Tibial nerve (tissue), 4 donors: ENCODE measurements at regions not wholly inside any gene's neighbourhood (a gene's known extent, or its start where the extent isn't known, plus 50 kb on each side); places are given as distances from the start of the nearest gene placed in this dataset.
"Not testable (repeated sequence)": the region's sequence is repeated elsewhere in the genome, so short reads cannot be mapped to it uniquely, and the experiment has no call there.

Experiments
- EP300 ChIP-seq, 2 donors: sonication (generic); formaldehyde crosslinking; IDR thresholded peaks; one replicate each; pipeline ENCODE4 v1.6.1; 2017; ENCODE audit warnings: antibody characterized with exemption in 2 of 2, mild to moderate bottlenecking in 1 of 2
- POLR2A ChIP-seq, 2 donors: fragments of 450-650 bp; IDR thresholded peaks; one replicate each; pipeline ENCODE4 v1.6.1; 2017; ENCODE audit warnings: antibody characterized with exemption in 2 of 2, mild to moderate bottlenecking in 2 of 2, moderate library complexity in 2 of 2
- TF ChIP-seq, protein P1 (sequence below), 5 experiments: fragments of 200-600 bp in 3 of 5; fragments of 450-650 bp in 2 of 5; sonication (generic) in 3 of 5; IDR thresholded peaks; one replicate each; pipeline ENCODE4 v1.5.1; 2016 to 2019; ENCODE audit warnings: antibody characterized with exemption in 5 of 5, mild to moderate bottlenecking in 3 of 5, moderate library complexity in 2 of 5

GRCh38 chr7:45335024-45335423 lies 177.4 kb downstream of the RAMP3 start:
- not testable (repeated sequence) for TF ChIP-seq EP300, POLR2A (IDR thresholded peaks at IDR 0.05)
- TF ChIP-seq, protein P1, sequence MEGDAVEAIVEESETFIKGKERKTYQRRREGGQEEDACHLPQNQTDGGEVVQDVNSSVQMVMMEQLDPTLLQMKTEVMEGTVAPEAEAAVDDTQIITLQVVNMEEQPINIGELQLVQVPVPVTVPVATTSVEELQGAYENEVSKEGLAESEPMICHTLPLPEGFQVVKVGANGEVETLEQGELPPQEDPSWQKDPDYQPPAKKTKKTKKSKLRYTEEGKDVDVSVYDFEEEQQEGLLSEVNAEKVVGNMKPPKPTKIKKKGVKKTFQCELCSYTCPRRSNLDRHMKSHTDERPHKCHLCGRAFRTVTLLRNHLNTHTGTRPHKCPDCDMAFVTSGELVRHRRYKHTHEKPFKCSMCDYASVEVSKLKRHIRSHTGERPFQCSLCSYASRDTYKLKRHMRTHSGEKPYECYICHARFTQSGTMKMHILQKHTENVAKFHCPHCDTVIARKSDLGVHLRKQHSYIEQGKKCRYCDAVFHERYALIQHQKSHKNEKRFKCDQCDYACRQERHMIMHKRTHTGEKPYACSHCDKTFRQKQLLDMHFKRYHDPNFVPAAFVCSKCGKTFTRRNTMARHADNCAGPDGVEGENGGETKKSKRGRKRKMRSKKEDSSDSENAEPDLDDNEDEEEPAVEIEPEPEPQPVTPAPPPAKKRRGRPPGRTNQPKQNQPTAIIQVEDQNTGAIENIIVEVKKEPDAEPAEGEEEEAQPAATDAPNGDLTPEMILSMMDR (IDR thresholded peaks at IDR 0.05): not testable (repeated sequence)
